Cardiac muscle cell (in vitro differentiated cells and primary cell): ENCODE measurements at regions not wholly inside any gene's neighbourhood (a gene's known extent, or its start where the extent isn't known, plus 50 kb on each side); places are given as distances from the start of the nearest gene placed in this dataset.

Source experiments
- DNase-seq, 2 donors: peaks; one replicate each; pipeline versions ENCODE4 v3.0.0 to v3.0.0-alpha.2; 2010 to 2017; ENCODE audit warnings: low read depth in 1 of 2, low spot score in 1 of 2
- H3K27ac ChIP-seq: fragments of 200-600 bp; sonication (generic); 2 replicates; pipeline ENCODE4 v1.5.1; 2016
- H3K27me3 ChIP-seq: fragments of 200-600 bp; sonication (generic); 2 replicates; pipeline ENCODE4 v1.6.0; 2016; ENCODE audit warnings: control low read depth
- H3K36me3 ChIP-seq: fragments of 200-600 bp; sonication (generic); 2 replicates; pipeline ENCODE4 v1.5.1; 2016; ENCODE audit warnings: control low read depth
- H3K4me1 ChIP-seq: fragments of 200-600 bp; sonication (generic); 2 replicates; pipeline ENCODE4 v1.8.1; 2017; ENCODE audit warnings: low read depth, mild to moderate bottlenecking, mixed run types
- H3K4me3 ChIP-seq: fragments of 200-600 bp; sonication (generic); 2 replicates; pipeline ENCODE4 v1.5.1; 2016; ENCODE audit warnings: mild to moderate bottlenecking
- H3K9me3 ChIP-seq: fragments of 200-600 bp; sonication (generic); 2 replicates; pipeline ENCODE4 v1.5.1; 2017; ENCODE audit warnings: low read depth, mild to moderate bottlenecking, control low read depth
- TF ChIP-seq, protein P1 (sequence below): IDR thresholded peaks from 2 replicates; pipeline ENCODE4 v1.5.1; 2012; ENCODE audit warnings: low read depth, mild to moderate bottlenecking, low read length

DNA sequence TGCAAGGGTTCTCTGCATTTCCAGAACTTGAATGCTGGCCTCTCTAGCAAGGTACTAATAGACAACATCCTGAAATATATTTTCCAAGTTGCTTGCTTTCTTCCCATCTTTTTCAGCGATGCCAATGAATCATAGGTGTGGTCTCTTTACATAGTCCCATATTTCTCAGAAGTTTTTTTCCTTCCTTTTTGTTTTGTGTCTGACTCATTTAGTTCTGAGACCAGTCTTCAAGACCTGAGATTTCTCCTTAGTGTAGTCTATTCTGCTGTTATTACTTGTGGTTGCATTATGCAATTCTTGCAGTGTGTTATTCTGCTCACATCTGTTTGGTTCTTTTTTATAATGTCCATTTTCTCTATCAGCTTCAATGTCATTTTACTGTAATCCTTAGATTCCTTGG is 1265.0 kb upstream of the ALCAM start:
- Histone ChIP-seq H3K36me3 (no peaks in the 10 kb centered on the region), H3K4me1 (peaks cover 3% of the 10 kb centered on the region), H3K9me3 (no peaks in the 10 kb centered on the region)

DNA sequence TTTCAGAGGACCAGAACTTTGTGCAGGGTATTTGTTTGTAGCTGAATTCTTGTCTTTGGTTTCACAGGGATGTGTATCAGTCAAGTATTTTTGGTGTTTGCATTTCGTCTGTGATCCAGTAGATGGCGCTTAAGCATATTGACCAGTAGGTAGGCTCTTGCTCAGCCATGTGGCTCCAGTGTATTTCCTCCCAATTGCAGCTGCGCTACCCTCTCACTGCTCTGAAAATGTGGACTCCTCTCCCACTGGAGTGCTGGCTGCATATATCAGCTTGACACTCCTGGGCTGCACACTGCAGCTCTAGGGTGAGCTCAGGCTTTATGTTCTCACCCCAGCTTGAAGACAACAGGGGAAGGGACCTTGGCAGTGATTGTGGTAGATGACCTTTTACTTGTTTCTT is 1264.3 kb upstream of the ALCAM start:
- TF ChIP-seq, protein P1, sequence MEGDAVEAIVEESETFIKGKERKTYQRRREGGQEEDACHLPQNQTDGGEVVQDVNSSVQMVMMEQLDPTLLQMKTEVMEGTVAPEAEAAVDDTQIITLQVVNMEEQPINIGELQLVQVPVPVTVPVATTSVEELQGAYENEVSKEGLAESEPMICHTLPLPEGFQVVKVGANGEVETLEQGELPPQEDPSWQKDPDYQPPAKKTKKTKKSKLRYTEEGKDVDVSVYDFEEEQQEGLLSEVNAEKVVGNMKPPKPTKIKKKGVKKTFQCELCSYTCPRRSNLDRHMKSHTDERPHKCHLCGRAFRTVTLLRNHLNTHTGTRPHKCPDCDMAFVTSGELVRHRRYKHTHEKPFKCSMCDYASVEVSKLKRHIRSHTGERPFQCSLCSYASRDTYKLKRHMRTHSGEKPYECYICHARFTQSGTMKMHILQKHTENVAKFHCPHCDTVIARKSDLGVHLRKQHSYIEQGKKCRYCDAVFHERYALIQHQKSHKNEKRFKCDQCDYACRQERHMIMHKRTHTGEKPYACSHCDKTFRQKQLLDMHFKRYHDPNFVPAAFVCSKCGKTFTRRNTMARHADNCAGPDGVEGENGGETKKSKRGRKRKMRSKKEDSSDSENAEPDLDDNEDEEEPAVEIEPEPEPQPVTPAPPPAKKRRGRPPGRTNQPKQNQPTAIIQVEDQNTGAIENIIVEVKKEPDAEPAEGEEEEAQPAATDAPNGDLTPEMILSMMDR = peak; percentile 64
- Histone ChIP-seq H3K4me1 (peaks cover 8% of the 10 kb centered on the region), H3K27me3 (no peaks in the 10 kb centered on the region), H3K27ac (no peak overlapping the region), H3K4me3 (no peak overlapping the region), H3K36me3 (no peaks in the 10 kb centered on the region), H3K9me3 (no peaks in the 10 kb centered on the region)
- peak; percentile 63 to 68 for DNase-seq

More for the DNA sequence above, 1265.0 kb upstream of the ALCAM start:
- no peaks in the 10 kb centered on the region for H3K27me3 ChIP-seq
- H3K4me3 ChIP-seq = no peak overlapping the region
- TF ChIP-seq, protein P1 = no peak
- no peak for DNase-seq
- H3K27ac ChIP-seq = no peak overlapping the region

DNA sequence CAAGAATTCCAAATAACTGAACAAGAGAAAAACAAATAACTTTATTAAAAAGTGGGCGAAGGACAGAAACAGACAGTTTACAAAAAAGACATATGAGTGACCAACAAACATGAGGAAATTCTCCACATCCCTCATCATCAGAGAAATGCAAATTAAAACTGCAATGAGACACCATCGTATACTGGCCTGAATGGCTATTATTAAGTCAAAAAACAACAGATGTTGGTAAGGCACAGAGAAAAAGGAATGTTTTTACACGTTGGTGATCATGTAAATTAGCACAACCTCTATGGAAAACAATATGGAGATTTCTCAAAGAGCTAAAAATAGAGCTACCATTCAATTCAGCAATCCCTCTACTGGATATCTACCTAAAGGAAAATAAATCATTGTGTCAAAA is 1260.4 kb upstream of the ALCAM start:
- TF ChIP-seq, protein P1 = no peak
- H3K4me3 ChIP-seq = no peak overlapping the region

DNA sequence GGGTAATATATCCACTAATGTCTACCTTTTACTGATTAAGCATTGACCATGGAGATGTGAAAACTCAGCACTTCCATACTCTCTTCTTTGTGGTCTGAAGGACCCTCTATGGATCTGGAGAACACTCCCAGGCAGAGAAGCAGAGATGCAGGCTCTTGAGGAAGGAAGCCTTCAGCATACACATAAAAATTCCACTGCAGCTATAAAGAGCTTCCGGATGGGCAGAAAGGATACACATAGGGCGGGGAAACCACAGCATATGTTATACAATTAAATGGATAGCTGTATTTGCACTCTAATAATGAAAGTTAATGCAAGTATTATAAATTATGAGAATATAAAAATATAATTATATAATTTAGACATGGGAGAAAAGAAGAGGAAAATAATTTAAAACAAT is 1258.2 kb upstream of the ALCAM start:
- no peak for DNase-seq
- TF ChIP-seq, protein P1 = no peak
- Histone ChIP-seq H3K27ac (no peak overlapping the region), H3K27me3 (no peaks in the 10 kb centered on the region), H3K4me1 (peaks cover 10% of the 10 kb centered on the region), H3K4me3 (no peak overlapping the region), H3K36me3 (no peaks in the 10 kb centered on the region), H3K9me3 (no peaks in the 10 kb centered on the region)

More for the DNA sequence above, 1260.4 kb upstream of the ALCAM start:
- DNase-seq = no peak
- Histone ChIP-seq H3K4me1 (peaks cover 10% of the 10 kb centered on the region), H3K27me3 (no peaks in the 10 kb centered on the region), H3K36me3 (no peaks in the 10 kb centered on the region), H3K9me3 (no peaks in the 10 kb centered on the region), H3K27ac (no peak overlapping the region)

DNA sequence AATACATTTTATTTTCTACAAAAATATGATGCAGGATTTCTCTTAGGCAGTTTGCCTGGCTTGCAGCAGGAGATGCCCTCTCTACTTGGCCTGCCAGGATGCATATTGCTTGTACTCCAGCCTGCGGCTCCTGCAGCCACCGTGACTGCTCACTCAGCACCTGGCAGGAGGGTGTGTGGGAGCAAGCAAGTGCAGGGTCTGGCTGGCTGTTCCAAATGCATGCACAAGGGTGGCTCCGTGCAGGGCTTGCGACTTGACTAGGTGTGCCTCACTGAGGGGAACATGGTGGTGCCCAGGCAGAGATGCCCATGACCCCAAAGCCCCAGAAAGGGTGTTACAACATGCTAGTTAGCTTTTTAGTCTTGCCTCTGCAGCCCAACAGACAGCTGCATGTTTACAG is 1240.2 kb upstream of the ALCAM start:
- Histone ChIP-seq H3K4me1 (no peaks in the 10 kb centered on the region), H3K4me3 (no peak overlapping the region), H3K27ac (no peak overlapping the region), H3K27me3 (no peaks in the 10 kb centered on the region), H3K9me3 (no peaks in the 10 kb centered on the region), H3K36me3 (no peaks in the 10 kb centered on the region)
- no peak for DNase-seq
- TF ChIP-seq, protein P1 = no peak
